Glutamatergic neuron (in vitro differentiated cells): ENCODE measurements at regions not wholly inside any gene's neighbourhood (a gene's known extent, or its start where the extent isn't known, plus 50 kb on each side); places are given as distances from the start of the nearest gene placed in this dataset.

Experiments
- DNase-seq: peaks from one replicate; pipeline ENCODE4 v3.0.0; 2022
- H3K27ac Mint-ChIP-seq: one replicate; pipeline ENCODE4 v1.8.0; 2020; ENCODE audit warnings: mild to moderate bottlenecking, mixed read lengths, inconsistent platforms; ENCODE audit not compliant: unreplicated experiment
- H3K27me3 Mint-ChIP-seq: one replicate; pipeline ENCODE4 v1.8.0; 2020; ENCODE audit warnings: mild to moderate bottlenecking, moderate library complexity, mixed read lengths, inconsistent platforms; ENCODE audit not compliant: unreplicated experiment
- H3K36me3 Mint-ChIP-seq: one replicate; pipeline ENCODE4 v1.8.0; 2020; ENCODE audit warnings: mild to moderate bottlenecking, mixed read lengths, inconsistent platforms; ENCODE audit not compliant: unreplicated experiment
- H3K4me1 Mint-ChIP-seq: one replicate; pipeline ENCODE4 v1.8.0; 2020; ENCODE audit warnings: mild to moderate bottlenecking, low read depth, mixed read lengths, inconsistent platforms; ENCODE audit not compliant: unreplicated experiment
- H3K4me3 Mint-ChIP-seq: one replicate; pipeline ENCODE4 v1.8.0; 2020; ENCODE audit warnings: mild to moderate bottlenecking, mixed read lengths, inconsistent platforms; ENCODE audit not compliant: unreplicated experiment
- H3K9me3 Mint-ChIP-seq: one replicate; pipeline ENCODE4 v1.8.0; 2020; ENCODE audit warnings: mild to moderate bottlenecking, moderate library complexity, mixed read lengths, inconsistent platforms; ENCODE audit not compliant: unreplicated experiment
- CTCF ChIP-seq: fragments of 200-600 bp; sonication (generic); IDR thresholded peaks from one replicate; pipeline ENCODE4 v1.5.0; 2021; ENCODE audit not compliant: partially characterized antibody, unreplicated experiment

GRCh38 chr16:85180047-85180826, 68.0 kb upstream of the CIBAR2 start:
- Mint-ChIP-seq H3K4me1 (peaks cover 28% of the 10 kb centered on the region), H3K27me3 (peaks cover 17% of the 10 kb centered on the region), H3K4me3 (no peak overlapping the region), H3K9me3 (peaks cover 12% of the 10 kb centered on the region), H3K36me3 (peaks cover 19% of the 10 kb centered on the region), H3K27ac (no peak overlapping the region)
- no peak for TF ChIP-seq CTCF
- no peak for DNase-seq

GRCh38 chr16:85180827-85181738, 68.8 kb upstream of the CIBAR2 start:
- no peak overlapping the region for H3K4me3 Mint-ChIP-seq
- peaks cover 17% of the 10 kb centered on the region for H3K27me3 Mint-ChIP-seq
- H3K36me3 Mint-ChIP-seq: peaks cover 19% of the 10 kb centered on the region
- H3K4me1 Mint-ChIP-seq: peaks cover 20% of the 10 kb centered on the region
- no peak overlapping the region for H3K27ac Mint-ChIP-seq
- no peak for DNase-seq
- TF ChIP-seq CTCF: no peak
- H3K9me3 Mint-ChIP-seq: peaks cover 12% of the 10 kb centered on the region

- peaks cover 19% of the 10 kb centered on the region for H3K36me3 Mint-ChIP-seq
- H3K4me3 Mint-ChIP-seq: no peak overlapping the region
- peaks cover 14% of the 10 kb centered on the region for H3K9me3 Mint-ChIP-seq
- H3K27me3 Mint-ChIP-seq: peaks cover 17% of the 10 kb centered on the region
- no peak for DNase-seq
- no peak for TF ChIP-seq CTCF
- H3K27ac Mint-ChIP-seq: no peak overlapping the region
- peaks cover 14% of the 10 kb centered on the region for H3K4me1 Mint-ChIP-seq
Observed at GRCh38 chr16:85181739-85182129, 69.5 kb upstream of the CIBAR2 start.

- H3K27me3 Mint-ChIP-seq: peaks cover 17% of the 10 kb centered on the region
- no peak overlapping the region for H3K27ac Mint-ChIP-seq
- H3K9me3 Mint-ChIP-seq: peaks cover 14% of the 10 kb centered on the region
- no peak for DNase-seq
- peaks cover 19% of the 10 kb centered on the region for H3K36me3 Mint-ChIP-seq
- H3K4me3 Mint-ChIP-seq: no peak overlapping the region
- no peak for TF ChIP-seq CTCF
- peaks cover 10% of the 10 kb centered on the region for H3K4me1 Mint-ChIP-seq
Observed at GRCh38 chr16:85182286-85182685, 70.0 kb upstream of the CIBAR2 start.
